ENCODE measurements at regions not wholly inside any gene's neighbourhood (a gene's known extent, or its start where the extent isn't known, plus 50 kb on each side); places are given as distances from the start of the nearest gene placed in this dataset.

DNA sequence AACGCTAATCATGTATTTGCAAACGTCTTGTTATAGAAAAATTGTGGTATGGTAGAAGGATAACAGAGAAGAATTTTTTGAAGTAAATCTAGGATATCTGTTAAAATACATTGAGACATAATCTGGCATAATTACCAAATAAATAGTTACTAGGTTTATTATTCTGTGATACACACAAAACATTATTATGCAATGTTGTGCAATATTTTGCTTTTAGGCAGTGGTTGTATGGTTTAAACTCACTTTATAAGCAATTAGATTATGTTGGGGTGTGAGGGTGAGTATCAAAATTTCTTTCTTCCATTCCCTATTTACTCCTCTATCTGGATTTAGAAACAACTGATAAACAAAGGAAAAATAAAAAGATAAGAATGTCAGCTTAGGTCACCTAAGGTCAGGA is 385.6 kb downstream of the SLITRK6 start:
- Histone ChIP-seq H3K4me3 (ENCODE audit: low read depth, low read length, poor library complexity, severe bottlenecking) (no peak overlapping the region), H3K27me3 (replicated peaks; ENCODE audit: insufficient read depth, low read depth, low read length, poor library complexity) (no peaks in the 10 kb centered on the region), H3K9me3 (ENCODE audit: low read depth, low read length, poor library complexity, severe bottlenecking) (no peaks in the 10 kb centered on the region), H3K4me1 (ENCODE audit: insufficient read depth, low read length, poor library complexity, severe bottlenecking) (no peaks in the 10 kb centered on the region), H3K27ac (ENCODE audit: low read depth, low read length, poor library complexity, severe bottlenecking) (no peak overlapping the region), H3K36me3 (ENCODE audit: insufficient read depth, low read length, poor library complexity, severe bottlenecking) (no peaks in the 10 kb centered on the region)
- TF ChIP-seq EZH2 (IDR thresholded peaks at IDR 0.05; ENCODE audit: borderline replicate concordance, low read depth, low read length, poor library complexity, severe bottlenecking), result no peak
- TF ChIP-seq, protein P1, sequence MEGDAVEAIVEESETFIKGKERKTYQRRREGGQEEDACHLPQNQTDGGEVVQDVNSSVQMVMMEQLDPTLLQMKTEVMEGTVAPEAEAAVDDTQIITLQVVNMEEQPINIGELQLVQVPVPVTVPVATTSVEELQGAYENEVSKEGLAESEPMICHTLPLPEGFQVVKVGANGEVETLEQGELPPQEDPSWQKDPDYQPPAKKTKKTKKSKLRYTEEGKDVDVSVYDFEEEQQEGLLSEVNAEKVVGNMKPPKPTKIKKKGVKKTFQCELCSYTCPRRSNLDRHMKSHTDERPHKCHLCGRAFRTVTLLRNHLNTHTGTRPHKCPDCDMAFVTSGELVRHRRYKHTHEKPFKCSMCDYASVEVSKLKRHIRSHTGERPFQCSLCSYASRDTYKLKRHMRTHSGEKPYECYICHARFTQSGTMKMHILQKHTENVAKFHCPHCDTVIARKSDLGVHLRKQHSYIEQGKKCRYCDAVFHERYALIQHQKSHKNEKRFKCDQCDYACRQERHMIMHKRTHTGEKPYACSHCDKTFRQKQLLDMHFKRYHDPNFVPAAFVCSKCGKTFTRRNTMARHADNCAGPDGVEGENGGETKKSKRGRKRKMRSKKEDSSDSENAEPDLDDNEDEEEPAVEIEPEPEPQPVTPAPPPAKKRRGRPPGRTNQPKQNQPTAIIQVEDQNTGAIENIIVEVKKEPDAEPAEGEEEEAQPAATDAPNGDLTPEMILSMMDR (conservative IDR thresholded peaks at IDR 0.05; ENCODE audit: low read depth, low read length), result no peak
- ChIA-PET CTCF (no interaction called here), POLR2A (ENCODE audit: low non-redundant PET) (no interaction called here)
- no peak for DNase-seq (ENCODE audit: low spot score)
- no TSS peak for BruUV-seq (replicated peaks)
- intact Hi-C loops (cut with micrococcal nuclease; ENCODE audit: unreplicated experiment), result no loop called here

GRCh38 chr13:85412448-85412847 is 386.8 kb downstream of the SLITRK6 start:
- CTCF ChIA-PET, result no interaction called here
- Histone ChIP-seq H3K9me3 (ENCODE audit: low read depth, low read length, poor library complexity, severe bottlenecking) (no peaks in the 10 kb centered on the region), H3K27me3 (replicated peaks; ENCODE audit: insufficient read depth, low read depth, low read length, poor library complexity) (no peaks in the 10 kb centered on the region), H3K4me3 (ENCODE audit: low read depth, low read length, poor library complexity, severe bottlenecking) (no peak overlapping the region), H3K4me1 (ENCODE audit: insufficient read depth, low read length, poor library complexity, severe bottlenecking) (no peaks in the 10 kb centered on the region), H3K27ac (ENCODE audit: low read depth, low read length, poor library complexity, severe bottlenecking) (no peak overlapping the region), H3K36me3 (ENCODE audit: insufficient read depth, low read length, poor library complexity, severe bottlenecking) (no peaks in the 10 kb centered on the region)
- intact Hi-C loops (cut with micrococcal nuclease; ENCODE audit: unreplicated experiment), result no loop called here
- no peak for TF ChIP-seq EZH2 (IDR thresholded peaks at IDR 0.05; ENCODE audit: borderline replicate concordance, low read depth, low read length, poor library complexity, severe bottlenecking)
- POLR2A ChIA-PET (ENCODE audit: low non-redundant PET), result interaction anchor here (0.6 kb wide), 1 partner anchor 43 kb away, joined by 3 read pairs; no protein-coding TSS in a partner anchor
- DNase-seq (ENCODE audit: low spot score), result no peak
- no TSS peak for BruUV-seq (replicated peaks)

DNA sequence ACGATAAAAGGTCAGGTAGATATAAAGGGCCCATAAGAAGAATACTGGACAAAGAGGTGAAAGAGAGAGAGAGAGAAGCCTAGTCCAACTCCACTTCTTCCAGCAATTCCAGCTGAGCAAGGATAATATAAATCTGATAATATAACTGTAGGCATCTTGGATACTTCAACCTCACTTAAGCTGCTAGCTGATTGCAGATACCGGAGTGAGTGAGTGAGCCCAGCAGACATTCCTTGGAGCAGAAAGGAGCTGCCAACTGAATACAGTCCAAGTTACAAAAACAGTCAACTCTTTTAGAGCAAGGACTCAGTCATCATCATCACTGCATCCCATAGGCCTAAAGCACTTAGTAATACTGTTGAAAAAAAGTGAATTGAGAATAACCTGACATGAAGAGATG is 387.6 kb downstream of the SLITRK6 start:
- no peak for TF ChIP-seq EZH2 (IDR thresholded peaks at IDR 0.05; ENCODE audit: borderline replicate concordance, low read depth, low read length, poor library complexity, severe bottlenecking)
- TF ChIP-seq, protein P1 (conservative IDR thresholded peaks at IDR 0.05; ENCODE audit: low read depth, low read length), result no peak
- no peak overlapping the region for H3K4me3 ChIP-seq (ENCODE audit: low read depth, low read length, poor library complexity, severe bottlenecking)
- BruUV-seq (replicated peaks), result no TSS peak
- H3K27me3 ChIP-seq (replicated peaks; ENCODE audit: insufficient read depth, low read depth, low read length, poor library complexity), result no peaks in the 10 kb centered on the region
- intact Hi-C loops (cut with micrococcal nuclease; ENCODE audit: unreplicated experiment), result no loop called here
- no peak overlapping the region for H3K27ac ChIP-seq (ENCODE audit: low read depth, low read length, poor library complexity, severe bottlenecking)
- DNase-seq (ENCODE audit: low spot score), result no peak
- POLR2A ChIA-PET (ENCODE audit: low non-redundant PET), result no interaction called here
- no peaks in the 10 kb centered on the region for H3K4me1 ChIP-seq (ENCODE audit: insufficient read depth, low read length, poor library complexity, severe bottlenecking)
- H3K9me3 ChIP-seq (ENCODE audit: low read depth, low read length, poor library complexity, severe bottlenecking), result no peaks in the 10 kb centered on the region
- CTCF ChIA-PET, result no interaction called here
- no peaks in the 10 kb centered on the region for H3K36me3 ChIP-seq (ENCODE audit: insufficient read depth, low read length, poor library complexity, severe bottlenecking)

DNA sequence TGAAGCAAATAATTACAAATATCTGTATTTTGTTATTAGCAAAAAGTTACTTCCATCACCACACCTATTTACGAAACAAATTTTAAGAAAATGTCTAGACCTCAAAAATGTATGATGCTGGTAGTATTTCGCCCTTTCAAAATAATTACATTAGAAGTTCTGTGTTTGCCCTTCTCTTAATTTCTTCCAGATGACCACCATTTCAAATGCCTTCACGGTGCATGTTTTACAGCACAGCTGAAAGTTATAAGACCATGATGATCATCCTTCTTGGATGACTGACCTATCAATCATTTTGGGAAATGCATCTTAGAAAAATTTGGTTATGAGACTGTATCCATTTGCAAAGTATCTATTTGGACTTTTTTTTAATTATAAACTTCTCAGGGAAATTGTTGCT is 390.8 kb downstream of the SLITRK6 start:
- ChIA-PET POLR2A (ENCODE audit: low non-redundant PET) (no interaction called here), CTCF (no interaction called here)
- no peaks in the 10 kb centered on the region for H3K27me3 ChIP-seq (replicated peaks; ENCODE audit: insufficient read depth, low read depth, low read length, poor library complexity)
- H3K36me3 ChIP-seq (ENCODE audit: insufficient read depth, low read length, poor library complexity, severe bottlenecking), result no peaks in the 10 kb centered on the region
- no peak for DNase-seq (ENCODE audit: low spot score)
- intact Hi-C loops (cut with micrococcal nuclease; ENCODE audit: unreplicated experiment), result no loop called here
- H3K4me3 ChIP-seq (ENCODE audit: low read depth, low read length, poor library complexity, severe bottlenecking), result no peak overlapping the region
- H3K27ac ChIP-seq (ENCODE audit: low read depth, low read length, poor library complexity, severe bottlenecking), result no peak overlapping the region
- no TSS peak for BruUV-seq (replicated peaks)
- H3K4me1 ChIP-seq (ENCODE audit: insufficient read depth, low read length, poor library complexity, severe bottlenecking), result no peaks in the 10 kb centered on the region
- TF ChIP-seq, protein P1 (conservative IDR thresholded peaks at IDR 0.05; ENCODE audit: low read depth, low read length), result no peak
- TF ChIP-seq EZH2 (IDR thresholded peaks at IDR 0.05; ENCODE audit: borderline replicate concordance, low read depth, low read length, poor library complexity, severe bottlenecking), result no peak
- no peaks in the 10 kb centered on the region for H3K9me3 ChIP-seq (ENCODE audit: low read depth, low read length, poor library complexity, severe bottlenecking)
